K562 (cell line): ENCODE measurements at regions not wholly inside any gene's neighbourhood (a gene's known extent, or its start where the extent isn't known, plus 50 kb on each side); places are given as distances from the start of the nearest gene placed in this dataset.

Experiments
- ATAC-seq: fragments of 200-7000 bp; cut with Tn5 transposase; 3 replicates; pipeline ENCODE4 v1.9.1; 2020; ENCODE audit warnings: moderate library complexity
- BruUV-seq: library from RNA; stranded (reverse); fragments of 400-500 nt; replicated peaks from 2 replicates; lab custom pipeline; 2021; lab: Mats Ljungman, UMichigan
- CTCF ChIA-PET: fragments of 300-600 bp; formaldehyde crosslinking; extraction: SDS; loops from one replicate; lab custom pipeline; 2021; ENCODE audit warnings: low intra/inter-chr PET ratio; lab: Yijun Ruan, JAX
- POLR2A ChIA-PET: fragments of 300-600, 350-650 bp; sonication (Branson Sonifier 250); formaldehyde crosslinking; extraction: SDS; loops from one replicate; lab custom pipeline; 2021; ENCODE audit warnings: antibody characterized with exemption, inconsistent platforms; lab: Yijun Ruan, JAX
- DNase-seq, 4 experiments: peaks; one replicate each; pipeline versions ENCODE4 v3.0.0 to v3.0.0-alpha.2; 2011 to 2018; ENCODE audit warnings: low spot score in 3 of 4, mixed read lengths in 3 of 4; ENCODE audit errors: extremely low read depth in 1 of 4
- FAIRE-seq: peaks from 2 replicates; lab custom pipeline; 2011; peaks lifted over from hg19 to GRCh38; lab: Jason Lieb, UNC
- H2AFZ ChIP-seq: 2 replicates; pipeline ENCODE4 v1.6.0; 2011; ENCODE audit warnings: low read depth, low read length, control low read depth, inconsistent platforms
- H3K27ac ChIP-seq: fragments of 200-600 bp; 3 replicates; pipeline ENCODE4 v1.8.0; 2011; ENCODE audit warnings: low read depth, mild to moderate bottlenecking, control low read depth, inconsistent platforms, low read length, moderate library complexity, mixed read lengths; ENCODE audit errors: extremely low read depth
- H3K27me3 ChIP-seq, 2 experiments: fragments of 300-600 bp in 1 of 2; 2 replicates in 1 of 2; 3 replicates in 1 of 2; pipeline versions ENCODE4 v1.6.0 to v1.8.0; 2011; ENCODE audit warnings: inconsistent platforms in 2 of 2, low read length in 2 of 2, mild to moderate bottlenecking in 1 of 2, mixed read lengths in 1 of 2, moderate library complexity in 1 of 2; ENCODE audit not compliant: control insufficient read depth in 2 of 2, insufficient read depth in 2 of 2
- H3K36me3 ChIP-seq: fragments of 300-600 bp; 3 replicates; pipeline ENCODE4 v1.8.0; 2011; ENCODE audit warnings: mild to moderate bottlenecking, low read length, inconsistent platforms; ENCODE audit not compliant: control insufficient read depth, insufficient read depth
- H3K4me1 ChIP-seq, 2 experiments: fragments of 200-600 bp in 1 of 2; replicated peaks in 1 of 2; 2 replicates in 1 of 2; 3 replicates in 1 of 2; pipeline versions ENCODE4 v1.5.1 to v1.8.0; 2011; ENCODE audit warnings: inconsistent platforms in 2 of 2, low read length in 2 of 2, mild to moderate bottlenecking in 1 of 2, mixed read lengths in 1 of 2, moderate library complexity in 1 of 2; ENCODE audit not compliant: control insufficient read depth in 2 of 2, insufficient read depth in 2 of 2
- H3K4me2 ChIP-seq: 2 replicates; pipeline ENCODE4 v1.6.1; 2011; ENCODE audit warnings: low read length, control low read depth, inconsistent platforms, mixed read lengths; ENCODE audit not compliant: insufficient read depth
- H3K4me3 ChIP-seq: fragments of 200-600 bp; sonication (generic), shearing (Covaris generic); 2 replicates; pipeline ENCODE4 v1.5.1; 2016; ENCODE audit warnings: control low read depth, inconsistent platforms
- H3K79me2 ChIP-seq: fragments of 200-600 bp; 3 replicates; pipeline ENCODE4 v1.8.0; 2011; ENCODE audit warnings: low read length, inconsistent platforms; ENCODE audit not compliant: control insufficient read depth, insufficient read depth
- H3K9ac ChIP-seq, 2 experiments: 2 replicates each; pipeline versions ENCODE4 v1.6.0 to v1.6.1; 2011; ENCODE audit warnings: low read depth in 2 of 2, low read length in 2 of 2, control low read depth in 1 of 2, inconsistent platforms in 1 of 2, mild to moderate bottlenecking in 1 of 2, mixed read lengths in 1 of 2; ENCODE audit not compliant: insufficient read depth in 1 of 2
- H3K9me1 ChIP-seq: one replicate; pipeline ENCODE4 v1.6.0; 2011; ENCODE audit warnings: inconsistent platforms, mild to moderate bottlenecking, low read length, moderate library complexity; ENCODE audit not compliant: control insufficient read depth, insufficient read depth
- H3K9me3 ChIP-seq: replicated peaks from 2 replicates; pipeline ENCODE4 v1.5.1; 2011; ENCODE audit warnings: low read depth, low read length, inconsistent platforms; ENCODE audit not compliant: control insufficient read depth, insufficient read depth
- H4K20me1 ChIP-seq: replicated peaks from 2 replicates; pipeline ENCODE4 v1.6.1; 2011; ENCODE audit warnings: low read length, inconsistent platforms, mixed read lengths; ENCODE audit not compliant: control insufficient read depth, insufficient read depth
- BCOR ChIP-seq: fragments of 450-650 bp; IDR thresholded peaks from 2 replicates; pipeline ENCODE4 v1.6.1; 2016
- CBFA2T2 ChIP-seq: fragments of 450-650 bp; conservative IDR thresholded peaks from 2 replicates; pipeline ENCODE4 v1.6.1; 2017; ENCODE audit warnings: mild to moderate bottlenecking
- CTBP1 ChIP-seq: fragments of 450-650 bp; IDR thresholded peaks from 2 replicates; pipeline ENCODE4 v1.6.1; 2016; ENCODE audit warnings: borderline replicate concordance
- ELF1 ChIP-seq: fragments of 200-800 bp; sonication (Bioruptor generic); IDR thresholded peaks from 2 replicates; pipeline ENCODE4 v1.6.1; 2016; ENCODE audit warnings: missing genetic modification characterization, missing compliant biosample characterization
- FOS ChIP-seq: IDR thresholded peaks from 3 replicates; pipeline ENCODE4 v1.6.1; 2011; ENCODE audit not compliant: insufficient read length; ENCODE audit errors: extremely low read depth
- FOXJ2 ChIP-seq: fragments of 200-800 bp; sonication (Bioruptor generic); IDR thresholded peaks from 2 replicates; pipeline ENCODE4 v1.6.1; 2016; ENCODE audit warnings: missing genetic modification characterization, missing compliant biosample characterization
- KAT8 ChIP-seq: fragments of 450-650 bp; IDR thresholded peaks from 2 replicates; pipeline ENCODE4 v1.6.1; 2016; ENCODE audit warnings: low read depth, mild to moderate bottlenecking
- KDM1A ChIP-seq, 2 experiments: fragments of 450-650 bp; IDR thresholded peaks; 2 replicates each; pipeline ENCODE4 v1.6.1; 2016; ENCODE audit warnings: mild to moderate bottlenecking in 2 of 2
- NR4A1 ChIP-seq, 2 experiments: fragments of 250-450 bp in 1 of 2; fragments of 450-650 bp in 1 of 2; sonication (Bioruptor Pico) in 1 of 2; IDR thresholded peaks; 2 replicates each; pipeline versions ENCODE4 v1.4.0 to v1.6.1; 2016 to 2020; ENCODE audit warnings: mild to moderate bottlenecking in 2 of 2, missing compliant biosample characterization in 1 of 2, missing genetic modification characterization in 1 of 2, moderate library complexity in 1 of 2
- PHB2 ChIP-seq: fragments of 450-650 bp; IDR thresholded peaks from 2 replicates; pipeline ENCODE4 v1.6.1; 2017; ENCODE audit warnings: low read depth
- TFAM ChIP-seq: fragments of 250-450 bp; sonication (Bioruptor Pico); conservative IDR thresholded peaks from 2 replicates; pipeline ENCODE4 v1.5.0; 2021; ENCODE audit warnings: mild to moderate bottlenecking, moderate library complexity
- ZBTB8A ChIP-seq: fragments of 450-650 bp; IDR thresholded peaks from 2 replicates; pipeline ENCODE4 v1.6.1; 2018; ENCODE audit warnings: mild to moderate bottlenecking, moderate library complexity; ENCODE audit not compliant: partially characterized antibody
- ZNF232 ChIP-seq: sonication (generic); formaldehyde crosslinking; IDR thresholded peaks from 2 replicates; pipeline ENCODE4 v1.8.0; 2022; ENCODE audit warnings: mild to moderate bottlenecking, missing genetic modification reagents
- ZNF707 ChIP-seq: fragments of 250-450 bp; sonication (Bioruptor Pico); conservative IDR thresholded peaks from 2 replicates; pipeline ENCODE4 v1.8.0; 2022; ENCODE audit warnings: inconsistent platforms, mild to moderate bottlenecking, moderate library complexity
- WGBS: fragments of 100-300 bp; shearing (Covaris generic); methylation state at CpG from one replicate; pipeline ENCODE4 v1.1.6; 2016; ENCODE audit warnings: low coverage, mixed read lengths; ENCODE audit not compliant: insufficient coverage; ENCODE audit errors: missing lambda C conversion rate; 5-methylcytosine and 5-hydroxymethylcytosine counted together
- in situ Hi-C: fragments of 300-500 bp; cut with MboI; formaldehyde crosslinking; loops from 4 replicates; pipeline ENCODE4 v1.15.0; 2018; ENCODE audit warnings: inconsistent platforms, mixed read lengths
- intact Hi-C: fragments of 100-400 bp; cut with micrococcal nuclease; formaldehyde crosslinking; loops from 2 replicates; pipeline ENCODE4 v1.14.2; 2022

DNA sequence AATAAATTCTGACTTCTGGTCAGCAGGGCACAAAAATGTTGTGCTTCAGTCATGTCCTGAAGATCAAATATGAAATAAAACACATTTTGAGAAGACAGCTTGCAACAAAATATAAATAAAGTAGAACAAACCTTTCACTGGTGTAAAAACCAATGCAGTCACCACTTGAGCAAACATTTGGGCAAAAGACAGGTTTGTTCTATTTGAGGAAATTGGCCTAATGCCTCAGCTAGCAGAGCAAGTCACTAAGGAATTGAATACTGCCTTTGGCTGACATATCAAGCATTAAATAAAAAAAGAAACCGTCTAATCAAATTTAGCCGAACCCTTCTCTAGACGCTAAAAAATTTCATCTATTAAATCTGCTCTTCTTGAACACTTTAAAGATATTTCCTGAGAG is 475.4 kb upstream of the CNTN3 start:
- in situ Hi-C loops (no loop called here), intact Hi-C loops (no loop called here)
- H3K27ac ChIP-seq = no peak overlapping the region
- H3K4me3 ChIP-seq = no peak overlapping the region
- no peaks in the 10 kb centered on the region for H3K27me3 ChIP-seq
- ChIA-PET CTCF (no interaction called here), POLR2A (interaction anchor here (0.5 kb wide), 1 partner anchor 1348 kb away, joined by 4 read pairs; no protein-coding TSS in a partner anchor)
- H4K20me1 ChIP-seq = no peaks in the 10 kb centered on the region
- ATAC-seq (no peak), DNase-seq (no peak), FAIRE-seq (no peak)
- no peak overlapping the region for H3K4me2 ChIP-seq
- H3K36me3 ChIP-seq = no peaks in the 10 kb centered on the region
- no peaks in the 10 kb centered on the region; the same call in 1 of the 2 replicates for H3K9me3 ChIP-seq
- H3K9ac ChIP-seq = no peak overlapping the region
- no TSS peak for BruUV-seq
- WGBS = 3% methylated on average over 3 of the region's 3 CpGs
- TF ChIP-seq ELF1 = no peak
- no peak for TF ChIP-seq KAT8
- no peak for TF ChIP-seq ZNF707
- no peak for TF ChIP-seq FOS
- TF ChIP-seq ZBTB8A = no peak
- TF ChIP-seq NR4A1 (CRISPR knock-in tag; IDR thresholded peaks at IDR 0.05) = no peak
- no peak for TF ChIP-seq NR4A1 (tag; IDR thresholded peaks at IDR 0.05)
- no peak for TF ChIP-seq TFAM (CRISPR knock-in tag)
- TF ChIP-seq KDM1A (IDR thresholded peaks at IDR 0.05) = no peak
- no peak for TF ChIP-seq ZNF232 (CRISPR knock-in tag)
- TF ChIP-seq BCOR = no peak
- no peak for TF ChIP-seq CTBP1
- no peak for TF ChIP-seq PHB2
- no peak for TF ChIP-seq CBFA2T2
- TF ChIP-seq FOXJ2 (tag) = no peak
- TF ChIP-seq, all 486 proteins: peak for 0
- H3K79me2 ChIP-seq = no peaks in the 10 kb centered on the region
- no peaks in the 10 kb centered on the region for H3K4me1 ChIP-seq
- H2AFZ ChIP-seq = no peak overlapping the region
- H3K9me1 ChIP-seq = no peaks in the 10 kb centered on the region
